ENCODE measurements at regions not wholly inside any gene's neighbourhood (a gene's known extent, or its start where the extent isn't known, plus 50 kb on each side); places are given as distances from the start of the nearest gene placed in this dataset.

- TF ChIP-seq SRF (IDR thresholded peaks at IDR 0.05; ENCODE audit: low read depth in 2 of 2, low read length in 2 of 2) (no peak), ZNF217 (IDR thresholded peaks at IDR 0.05) (no peak), BACH1 (IDR thresholded peaks at IDR 0.05; ENCODE audit: borderline replicate concordance) (no peak), POLR2AphosphoS5 (IDR thresholded peaks at IDR 0.05; ENCODE audit: low read length) (no peak), FOXM1 (IDR thresholded peaks at IDR 0.05; ENCODE audit: low read depth, low read length) (no peak), ZBTB11 (CRISPR knock-in tag; IDR thresholded peaks at IDR 0.05) (no peak), CEBPB (IDR thresholded peaks at IDR 0.05; ENCODE audit: borderline replicate concordance in 1 of 2, low read depth in 2 of 2, low read length in 2 of 2) (no peak), ZNF207 (IDR thresholded peaks at IDR 0.05; ENCODE audit: borderline replicate concordance) (no peak), NR2F1 (conservative IDR thresholded peaks at IDR 0.05) (no peak), KDM1A (IDR thresholded peaks at IDR 0.05; ENCODE audit: borderline replicate concordance) (no peak), CTCF (IDR thresholded peaks at IDR 0.05 in 2 of 3, conservative IDR thresholded peaks at IDR 0.05 in 1 of 3; ENCODE audit: control insufficient read depth in 2 of 3, extremely low read depth in 1 of 3, insufficient read depth in 1 of 3, low read depth in 3 of 3, low read length in 3 of 3) (no peak), REST (IDR thresholded peaks at IDR 0.05; ENCODE audit: low read depth, low read length) (no peak), POLR2A (IDR thresholded peaks at IDR 0.05; ENCODE audit: low read depth, low read length) (no peak)
Observed at GRCh38 chr11:38759394-38759793, 2161.4 kb upstream of the RAG2 start.

All from GM12878 (cell line).